Liver (tissue), 8 donors: ENCODE measurements at regions not wholly inside any gene's neighbourhood (a gene's known extent, or its start where the extent isn't known, plus 50 kb on each side); places are given as distances from the start of the nearest gene placed in this dataset.

ENCODE experiments used
- DNase-seq: peaks from one replicate; pipeline ENCODE4 v3.0.0-alpha.2; 2017; ENCODE audit warnings: low spot score
- H3K27ac ChIP-seq, 2 donors: one replicate each; pipeline ENCODE4 v1.7.0; 2013; ENCODE audit warnings: inconsistent platforms in 2 of 2, low read length in 2 of 2, control low read depth in 1 of 2, low read depth in 1 of 2, mild to moderate bottlenecking in 1 of 2
- H3K27me3 ChIP-seq, 4 donors: one replicate each; pipeline versions ENCODE4 v1.6.1 to v1.7.0; 2013; ENCODE audit warnings: low read length in 3 of 4, inconsistent platforms in 1 of 4, mild to moderate bottlenecking in 1 of 4, moderate library complexity in 1 of 4; ENCODE audit not compliant: control insufficient read depth in 4 of 4, insufficient read depth in 4 of 4
- H3K36me3 ChIP-seq, 4 donors: one replicate each; pipeline versions ENCODE4 v1.6.1 to v1.7.0; 2013; ENCODE audit warnings: low read length in 3 of 4, mild to moderate bottlenecking in 3 of 4, low read depth in 1 of 4, moderate library complexity in 1 of 4; ENCODE audit not compliant: control insufficient read depth in 4 of 4, insufficient read depth in 3 of 4
- H3K4me1 ChIP-seq, 4 donors: one replicate each; pipeline versions ENCODE4 v1.6.1 to v1.7.0; 2013; ENCODE audit warnings: low read length in 3 of 4, mild to moderate bottlenecking in 3 of 4, moderate library complexity in 1 of 4; ENCODE audit not compliant: control insufficient read depth in 4 of 4, insufficient read depth in 4 of 4
- H3K4me3 ChIP-seq, 3 donors: one replicate each; pipeline versions ENCODE4 v1.6.1 to v1.7.0; 2013; ENCODE audit warnings: low read length in 3 of 3, control low read depth in 1 of 3, low read depth in 1 of 3, mild to moderate bottlenecking in 1 of 3
- H3K9ac ChIP-seq, 2 donors: one replicate each; pipeline ENCODE4 v1.7.0; 2013; ENCODE audit warnings: low read length in 2 of 2, mild to moderate bottlenecking in 2 of 2, moderate library complexity in 2 of 2, control low read depth in 1 of 2, low read depth in 1 of 2
- H3K9me3 ChIP-seq, 4 donors: one replicate each; pipeline versions ENCODE4 v1.6.1 to v1.7.0; 2013; ENCODE audit warnings: low read length in 3 of 4; ENCODE audit not compliant: control insufficient read depth in 4 of 4
- EGR1 ChIP-seq, 2 donors: IDR thresholded peaks; 2 replicates each; pipeline ENCODE4 v1.6.1; 2016 to 2018; ENCODE audit warnings: antibody characterized with exemption in 2 of 2, low read depth in 2 of 2
- FOXA1 ChIP-seq: IDR thresholded peaks from 2 replicates; pipeline ENCODE4 v1.6.1; 2016; ENCODE audit warnings: antibody characterized with exemption
- FOXA2 ChIP-seq: IDR thresholded peaks from 2 replicates; pipeline ENCODE4 v1.6.1; 2016; ENCODE audit warnings: antibody characterized with exemption
- GABPA ChIP-seq, 2 donors: IDR thresholded peaks in 1 of 2; conservative IDR thresholded peaks in 1 of 2; 2 replicates each; pipeline ENCODE4 v1.6.1; 2016; ENCODE audit warnings: antibody characterized with exemption in 2 of 2, mild to moderate bottlenecking in 1 of 2, moderate library complexity in 1 of 2
- HNF4A ChIP-seq, 2 donors: conservative IDR thresholded peaks; 2 replicates each; pipeline ENCODE4 v1.6.1; 2016; ENCODE audit warnings: antibody characterized with exemption in 2 of 2, mild to moderate bottlenecking in 2 of 2
- HNF4G ChIP-seq: IDR thresholded peaks from 2 replicates; pipeline ENCODE4 v1.6.1; 2016; ENCODE audit warnings: antibody characterized with exemption
- JUND ChIP-seq, 2 donors: IDR thresholded peaks; 2 replicates each; pipeline ENCODE4 v1.6.1; 2016; ENCODE audit warnings: antibody characterized with exemption in 2 of 2
- NR2F2 ChIP-seq: IDR thresholded peaks from 2 replicates; pipeline ENCODE4 v1.6.1; 2016; ENCODE audit warnings: antibody characterized with exemption
- RAD21 ChIP-seq, 2 donors: IDR thresholded peaks; 2 replicates each; pipeline ENCODE4 v1.6.1; 2016; ENCODE audit warnings: antibody characterized with exemption in 2 of 2, mild to moderate bottlenecking in 2 of 2
- REST ChIP-seq: IDR thresholded peaks from 2 replicates; pipeline ENCODE4 v1.6.1; 2016; ENCODE audit warnings: antibody characterized with exemption, mild to moderate bottlenecking
- SP1 ChIP-seq: IDR thresholded peaks from 2 replicates; pipeline ENCODE4 v1.6.1; 2018; ENCODE audit warnings: antibody characterized with exemption, mild to moderate bottlenecking
- TAF1 ChIP-seq: conservative IDR thresholded peaks from 2 replicates; pipeline ENCODE4 v1.6.1; 2016; ENCODE audit warnings: antibody characterized with exemption, mild to moderate bottlenecking
- YY1 ChIP-seq: IDR thresholded peaks from 2 replicates; pipeline ENCODE4 v1.6.1; 2016; ENCODE audit warnings: antibody characterized with exemption, mild to moderate bottlenecking
- WGBS: extraction: QIAGEN DNeasy Blood & Tissue Kit; methylation state at CpG from one replicate; pipeline ENCODE4 v1.1.7; 2013; 5-methylcytosine and 5-hydroxymethylcytosine counted together
- TF ChIP-seq, protein P1 (sequence below): fragments of 150-350 bp; IDR thresholded peaks from 2 replicates; pipeline ENCODE4 v1.5.1; 2017; ENCODE audit warnings: improper control_type of control experiment, low read depth, low read length; ENCODE audit not compliant: missing input control
- TF ChIP-seq, protein P2 (sequence below): IDR thresholded peaks from 2 replicates; pipeline ENCODE4 v1.6.1; 2016; ENCODE audit warnings: antibody characterized with exemption
- TF ChIP-seq, protein P3 (sequence below): IDR thresholded peaks from 2 replicates; pipeline ENCODE4 v1.6.1; 2016; ENCODE audit warnings: antibody characterized with exemption
- donor health status: healthy.
- donor health status: healthy.
- donor health status: healthy.
- donor health status: healthy.
- donor health status: healthy.

DNA sequence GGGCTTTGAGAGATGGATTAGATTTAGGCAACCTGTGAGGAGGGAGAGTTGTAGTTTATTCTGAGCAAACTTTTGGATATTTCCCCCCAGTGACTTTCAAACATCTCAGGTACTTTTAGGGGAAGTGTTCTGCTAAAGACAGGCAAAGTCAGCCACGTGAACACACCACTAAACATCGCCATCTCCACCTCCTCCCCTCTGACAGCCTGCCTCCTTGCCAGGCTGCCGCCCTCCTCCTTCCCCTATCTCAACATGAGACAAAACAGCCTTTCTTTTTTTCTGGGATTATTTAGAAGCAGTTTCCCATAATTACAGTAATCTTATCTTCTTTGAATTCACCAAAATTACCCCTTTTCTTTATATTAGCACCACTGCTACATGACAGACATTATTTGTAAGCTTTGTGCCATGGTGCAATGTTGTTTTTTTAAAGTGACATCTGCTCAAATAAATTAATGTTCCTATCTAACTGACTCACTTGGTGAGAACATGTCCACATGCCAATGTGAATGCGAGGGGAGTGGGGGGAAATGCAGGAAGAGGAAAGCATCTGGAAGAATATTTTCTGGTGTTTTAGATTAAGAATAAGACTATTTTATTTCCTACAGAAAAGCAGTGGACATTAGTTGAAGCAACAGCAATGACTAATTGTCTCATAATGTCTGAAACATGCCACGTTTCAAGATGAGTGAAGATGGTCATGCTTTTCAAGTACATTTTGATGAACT, 147.8 kb upstream of the ATP1B1 start:
- no peak for DNase-seq
- no peaks in the 10 kb centered on the region for H3K4me1 ChIP-seq
- no peaks in the 10 kb centered on the region for H3K27me3 ChIP-seq
- WGBS: 65% methylated on average over 5 of the region's 5 CpGs
- H3K9me3 ChIP-seq: no peaks in the 10 kb centered on the region
- no peak overlapping the region for H3K27ac ChIP-seq
- no peak overlapping the region for H3K9ac ChIP-seq
- no peaks in the 10 kb centered on the region for H3K36me3 ChIP-seq
- H3K4me3 ChIP-seq: no peak overlapping the region
- TF ChIP-seq YY1 (no peak), HNF4A (conservative IDR thresholded peaks at IDR 0.05) (no peak), GABPA (IDR thresholded peaks at IDR 0.05 in 1 of 2, conservative IDR thresholded peaks at IDR 0.05 in 1 of 2) (no peak), NR2F2 (no peak), FOXA2 (no peak), RAD21 (IDR thresholded peaks at IDR 0.05) (no peak), SP1 (no peak), REST (no peak), HNF4G (no peak), JUND (IDR thresholded peaks at IDR 0.05) (no peak), EGR1 (IDR thresholded peaks at IDR 0.05; ENCODE audit: low read depth in 2 of 2) (no peak), TAF1 (no peak), FOXA1 (no peak)
- TF ChIP-seq, protein P1, sequence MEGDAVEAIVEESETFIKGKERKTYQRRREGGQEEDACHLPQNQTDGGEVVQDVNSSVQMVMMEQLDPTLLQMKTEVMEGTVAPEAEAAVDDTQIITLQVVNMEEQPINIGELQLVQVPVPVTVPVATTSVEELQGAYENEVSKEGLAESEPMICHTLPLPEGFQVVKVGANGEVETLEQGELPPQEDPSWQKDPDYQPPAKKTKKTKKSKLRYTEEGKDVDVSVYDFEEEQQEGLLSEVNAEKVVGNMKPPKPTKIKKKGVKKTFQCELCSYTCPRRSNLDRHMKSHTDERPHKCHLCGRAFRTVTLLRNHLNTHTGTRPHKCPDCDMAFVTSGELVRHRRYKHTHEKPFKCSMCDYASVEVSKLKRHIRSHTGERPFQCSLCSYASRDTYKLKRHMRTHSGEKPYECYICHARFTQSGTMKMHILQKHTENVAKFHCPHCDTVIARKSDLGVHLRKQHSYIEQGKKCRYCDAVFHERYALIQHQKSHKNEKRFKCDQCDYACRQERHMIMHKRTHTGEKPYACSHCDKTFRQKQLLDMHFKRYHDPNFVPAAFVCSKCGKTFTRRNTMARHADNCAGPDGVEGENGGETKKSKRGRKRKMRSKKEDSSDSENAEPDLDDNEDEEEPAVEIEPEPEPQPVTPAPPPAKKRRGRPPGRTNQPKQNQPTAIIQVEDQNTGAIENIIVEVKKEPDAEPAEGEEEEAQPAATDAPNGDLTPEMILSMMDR: no peak
- TF ChIP-seq, protein P2, sequence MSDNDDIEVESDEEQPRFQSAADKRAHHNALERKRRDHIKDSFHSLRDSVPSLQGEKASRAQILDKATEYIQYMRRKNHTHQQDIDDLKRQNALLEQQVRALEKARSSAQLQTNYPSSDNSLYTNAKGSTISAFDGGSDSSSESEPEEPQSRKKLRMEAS: no peak
- TF ChIP-seq, protein P3, sequence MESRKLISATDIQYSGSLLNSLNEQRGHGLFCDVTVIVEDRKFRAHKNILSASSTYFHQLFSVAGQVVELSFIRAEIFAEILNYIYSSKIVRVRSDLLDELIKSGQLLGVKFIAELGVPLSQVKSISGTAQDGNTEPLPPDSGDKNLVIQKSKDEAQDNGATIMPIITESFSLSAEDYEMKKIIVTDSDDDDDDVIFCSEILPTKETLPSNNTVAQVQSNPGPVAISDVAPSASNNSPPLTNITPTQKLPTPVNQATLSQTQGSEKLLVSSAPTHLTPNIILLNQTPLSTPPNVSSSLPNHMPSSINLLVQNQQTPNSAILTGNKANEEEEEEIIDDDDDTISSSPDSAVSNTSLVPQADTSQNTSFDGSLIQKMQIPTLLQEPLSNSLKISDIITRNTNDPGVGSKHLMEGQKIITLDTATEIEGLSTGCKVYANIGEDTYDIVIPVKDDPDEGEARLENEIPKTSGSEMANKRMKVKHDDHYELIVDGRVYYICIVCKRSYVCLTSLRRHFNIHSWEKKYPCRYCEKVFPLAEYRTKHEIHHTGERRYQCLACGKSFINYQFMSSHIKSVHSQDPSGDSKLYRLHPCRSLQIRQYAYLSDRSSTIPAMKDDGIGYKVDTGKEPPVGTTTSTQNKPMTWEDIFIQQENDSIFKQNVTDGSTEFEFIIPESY: no peak

DNA sequence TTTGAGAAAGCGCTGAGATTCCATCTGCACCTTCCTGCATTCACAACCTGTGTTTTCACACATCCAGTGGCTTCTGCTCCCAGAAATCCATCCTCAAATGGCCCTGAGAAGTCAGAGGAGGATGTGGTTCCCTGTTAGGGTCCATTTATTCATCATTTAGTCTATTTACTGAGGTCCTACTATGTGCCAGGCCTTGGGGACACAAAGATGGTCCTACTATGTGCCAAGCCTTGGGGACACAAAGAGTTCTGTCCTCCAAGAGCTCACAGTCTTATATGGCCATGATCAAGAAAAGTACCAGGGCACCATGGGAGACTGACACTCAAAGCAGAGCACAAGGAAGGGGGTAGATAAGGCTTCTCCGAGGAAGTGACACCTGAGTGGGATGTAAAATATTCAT, 147.1 kb upstream of the ATP1B1 start:
- Histone ChIP-seq H3K27ac (no peak overlapping the region), H3K4me1 (no peaks in the 10 kb centered on the region), H3K27me3 (no peaks in the 10 kb centered on the region), H3K9ac (no peak overlapping the region), H3K9me3 (no peaks in the 10 kb centered on the region), H3K36me3 (no peaks in the 10 kb centered on the region), H3K4me3 (no peak overlapping the region)
- no peak for DNase-seq
- 88% methylated on average over 2 of the region's 2 CpGs for WGBS
- TF ChIP-seq FOXA2 (no peak), GABPA (IDR thresholded peaks at IDR 0.05 in 1 of 2, conservative IDR thresholded peaks at IDR 0.05 in 1 of 2) (no peak), REST (no peak)
- TF ChIP-seq, protein P1: no peak
